ENCODE measurements at regions not wholly inside any gene's neighbourhood (a gene's known extent, or its start where the extent isn't known, plus 50 kb on each side); places are given as distances from the start of the nearest gene placed in this dataset.

- 92 to 96% methylated on average over 12 of the region's 12 CpGs for WGBS, 2 donors
- H3K27ac ChIP-seq (ENCODE audit: low read depth in 1 of 2, low read length in 1 of 2) = no peak overlapping the region
- H3K4me3 ChIP-seq = no peak overlapping the region
- ATAC-seq (ENCODE audit: insufficient read depth, low FRiP score) (no peak), DNase-seq (no peak)
- H3K27me3 ChIP-seq (ENCODE audit: control insufficient read depth in 3 of 3, insufficient read depth in 3 of 3, low read length in 2 of 3) = no peaks in the 10 kb centered on the region
- no peaks in the 10 kb centered on the region for H3K4me1 ChIP-seq (ENCODE audit: control insufficient read depth in 5 of 5, insufficient read depth in 5 of 5, low read length in 5 of 5)
- TF ChIP-seq CTCF (IDR thresholded peaks at IDR 0.05; ENCODE audit: control extremely low read depth, extremely low read depth) = no peak
- H3K9me3 ChIP-seq (ENCODE audit: control insufficient read depth in 4 of 4, insufficient read depth in 3 of 4, low read length in 3 of 4) = peaks cover 0 to 5% (median 0%) of the 10 kb centered on the region in 4 donors
- H3K9ac ChIP-seq (ENCODE audit: insufficient read depth in 1 of 2, low read length in 2 of 2) = no peak overlapping the region
- H3K36me3 ChIP-seq (ENCODE audit: control insufficient read depth in 4 of 4, insufficient read depth in 4 of 4, low read length in 4 of 4) = no peaks in the 10 kb centered on the region
These were observed 213.2 kb upstream of the IER5L start for GRCh38 chr9:129391221-129391661.

GRCh38 chr9:129390541-129390940 lies 212.5 kb upstream of the IER5L start:
- Histone ChIP-seq H3K27me3 (ENCODE audit: control insufficient read depth in 3 of 3, insufficient read depth in 3 of 3, low read length in 2 of 3) (no peaks in the 10 kb centered on the region), H3K4me3 (no peak overlapping the region), H3K27ac (ENCODE audit: low read depth in 1 of 2, low read length in 1 of 2) (no peak overlapping the region), H3K9me3 (ENCODE audit: control insufficient read depth in 4 of 4, insufficient read depth in 3 of 4, low read length in 3 of 4) (peaks cover 0 to 2% (median 0%) of the 10 kb centered on the region in 4 donors), H3K4me1 (ENCODE audit: control insufficient read depth in 5 of 5, insufficient read depth in 5 of 5, low read length in 5 of 5) (no peaks in the 10 kb centered on the region), H3K36me3 (ENCODE audit: control insufficient read depth in 4 of 4, insufficient read depth in 4 of 4, low read length in 4 of 4) (no peaks in the 10 kb centered on the region), H3K9ac (ENCODE audit: insufficient read depth in 1 of 2, low read length in 2 of 2) (no peak overlapping the region)
- ATAC-seq (ENCODE audit: insufficient read depth, low FRiP score) (no peak), DNase-seq (no peak)
- 87 to 91% methylated on average over 3 of the region's 3 CpGs for WGBS, 2 donors
- TF ChIP-seq CTCF (IDR thresholded peaks at IDR 0.05; ENCODE audit: control extremely low read depth, extremely low read depth) = no peak

GRCh38 chr9:129387822-129388221 lies 209.8 kb upstream of the IER5L start:
- 36 to 71% methylated on average over 3 of the region's 3 CpGs for WGBS, 2 donors
- Histone ChIP-seq H3K36me3 (ENCODE audit: control insufficient read depth in 4 of 4, insufficient read depth in 4 of 4, low read length in 4 of 4) (no peaks in the 10 kb centered on the region), H3K27me3 (ENCODE audit: control insufficient read depth in 3 of 3, insufficient read depth in 3 of 3, low read length in 2 of 3) (no peaks in the 10 kb centered on the region), H3K4me1 (ENCODE audit: control insufficient read depth in 5 of 5, insufficient read depth in 5 of 5, low read length in 5 of 5) (peaks cover 0 to 5% (median under 1%) of the 10 kb centered on the region in 5 donors), H3K9ac (ENCODE audit: insufficient read depth in 1 of 2, low read length in 2 of 2) (no peak overlapping the region), H3K9me3 (ENCODE audit: control insufficient read depth in 4 of 4, insufficient read depth in 3 of 4, low read length in 3 of 4) (no peaks in the 10 kb centered on the region), H3K27ac (ENCODE audit: low read depth in 1 of 2, low read length in 1 of 2) (no peak overlapping the region), H3K4me3 (no peak overlapping the region)
- TF ChIP-seq CTCF (IDR thresholded peaks at IDR 0.05; ENCODE audit: control extremely low read depth, extremely low read depth) = no peak
- ATAC-seq (ENCODE audit: insufficient read depth, low FRiP score) (no peak), DNase-seq (no peak)

GRCh38 chr9:129386812-129387177 lies 208.7 kb upstream of the IER5L start:
- DNase-seq (no peak), ATAC-seq (ENCODE audit: insufficient read depth, low FRiP score) (no peak)
- Histone ChIP-seq H3K4me3 (no peak overlapping the region), H3K9me3 (ENCODE audit: control insufficient read depth in 4 of 4, insufficient read depth in 3 of 4, low read length in 3 of 4) (no peaks in the 10 kb centered on the region), H3K27me3 (ENCODE audit: control insufficient read depth in 3 of 3, insufficient read depth in 3 of 3, low read length in 2 of 3) (no peaks in the 10 kb centered on the region), H3K4me1 (ENCODE audit: control insufficient read depth in 5 of 5, insufficient read depth in 5 of 5, low read length in 5 of 5) (peaks cover 5 to 13% (median 6%) of the 10 kb centered on the region in 5 donors), H3K9ac (ENCODE audit: insufficient read depth in 1 of 2, low read length in 2 of 2) (no peak overlapping the region), H3K27ac (ENCODE audit: low read depth in 1 of 2, low read length in 1 of 2) (no peak overlapping the region), H3K36me3 (ENCODE audit: control insufficient read depth in 4 of 4, insufficient read depth in 4 of 4, low read length in 4 of 4) (no peaks in the 10 kb centered on the region)
- 89 to 91% methylated on average over 6 of the region's 6 CpGs for WGBS, 2 donors
- no peak for TF ChIP-seq CTCF (IDR thresholded peaks at IDR 0.05; ENCODE audit: control extremely low read depth, extremely low read depth)

Measured in lung (tissue), 11 donors.